Heart left ventricle (tissue), 13 donors: ENCODE measurements at regions not wholly inside any gene's neighbourhood (a gene's known extent, or its start where the extent isn't known, plus 50 kb on each side); places are given as distances from the start of the nearest gene placed in this dataset.

Source experiments
- POLR2A ChIP-seq, 2 donors: fragments of 450-650 bp; IDR thresholded peaks; one replicate each; pipeline ENCODE4 v1.6.1; 2017; ENCODE audit warnings: antibody characterized with exemption in 2 of 2, mild to moderate bottlenecking in 2 of 2, moderate library complexity in 2 of 2
- TF ChIP-seq, protein P1 (sequence below), 12 donors: fragments of 200-600 bp; sonication (generic) in 4 of 12; IDR thresholded peaks; one replicate each; pipeline versions ENCODE4 v1.5.0 to v1.8.0; 2018 to 2022; ENCODE audit warnings: antibody characterized with exemption in 12 of 12, mild to moderate bottlenecking in 5 of 12
- donor health status: ischemic (EF 13 %, LVEDD 7.1; RV severe dilation, severe dysfunction).
- donor health status: DM: no; HTN: yes; CAD: no.
- donor health status: DM: no; HTN: no; CAD: no.
- donor health status: ischemic (EF 25% LVEDD 6.9; RV normal size, moderate dysfunction).
- donor health status: ischemic (EF 25% LVEDD 5.7; RV mildly dilated, moderate dysfunction).
- donor health status: ischemic (EF 35%, LVEDD 5.7; RV mildly dilated, moderate dysfunction).
- donor health status: nonischemic (EF 11% LVEDD 7.7; RV severe dilation, severe dysfunction).
- donor health status: DM: yes; HTN: yes; CAD: no.
- donor health status: PGD.
- donor health status: ischemic (EF 29% LVEDD 5.4; RV normal size, mild dysfunction).
- donor health status: nonischemic (EF 23%, LVEDD 6.1; RV moderate dilation, normal function).

DNA sequence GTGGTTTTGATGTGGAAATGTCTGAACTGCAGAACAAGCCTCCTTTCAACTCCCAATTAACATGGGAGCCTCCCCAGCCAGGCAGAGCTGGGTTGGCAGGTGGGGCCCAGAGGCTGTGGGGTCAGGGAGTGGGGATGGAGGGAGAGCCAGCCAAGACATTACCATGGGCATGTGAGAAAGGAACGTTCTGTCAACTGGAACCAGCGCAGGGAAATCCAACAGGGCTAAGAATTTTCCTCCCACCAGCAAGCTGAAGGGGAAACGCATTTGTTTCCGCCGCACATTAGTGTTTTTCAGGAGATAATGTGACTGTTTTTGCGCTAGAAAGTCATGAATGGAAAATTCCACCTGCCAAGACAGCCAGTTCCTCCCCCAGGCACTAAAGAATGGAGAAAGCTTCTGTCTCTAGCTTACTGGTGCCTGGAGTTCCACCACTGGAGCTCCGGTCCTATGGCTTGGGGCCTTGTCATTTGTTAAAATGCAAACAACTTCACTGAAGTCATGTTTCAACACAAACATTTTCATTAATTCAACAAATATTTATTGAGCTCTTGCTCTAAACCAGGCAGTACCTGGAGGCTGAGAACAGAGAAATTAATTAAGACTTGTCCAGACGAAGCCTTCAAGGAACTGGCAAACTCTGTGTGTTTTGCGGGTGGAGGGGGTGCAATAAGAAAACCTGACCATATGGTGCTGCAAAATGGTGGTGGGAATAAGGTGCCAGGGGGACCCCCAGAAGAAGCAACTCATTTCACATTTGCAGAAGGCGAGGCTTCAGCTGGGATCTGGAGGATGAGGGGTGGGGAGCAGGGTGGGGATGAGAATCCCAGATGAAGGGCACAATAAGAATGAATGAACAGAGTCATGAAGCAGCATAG, 305.1 kb downstream of the MATN1 start:
- TF ChIP-seq, protein P1, sequence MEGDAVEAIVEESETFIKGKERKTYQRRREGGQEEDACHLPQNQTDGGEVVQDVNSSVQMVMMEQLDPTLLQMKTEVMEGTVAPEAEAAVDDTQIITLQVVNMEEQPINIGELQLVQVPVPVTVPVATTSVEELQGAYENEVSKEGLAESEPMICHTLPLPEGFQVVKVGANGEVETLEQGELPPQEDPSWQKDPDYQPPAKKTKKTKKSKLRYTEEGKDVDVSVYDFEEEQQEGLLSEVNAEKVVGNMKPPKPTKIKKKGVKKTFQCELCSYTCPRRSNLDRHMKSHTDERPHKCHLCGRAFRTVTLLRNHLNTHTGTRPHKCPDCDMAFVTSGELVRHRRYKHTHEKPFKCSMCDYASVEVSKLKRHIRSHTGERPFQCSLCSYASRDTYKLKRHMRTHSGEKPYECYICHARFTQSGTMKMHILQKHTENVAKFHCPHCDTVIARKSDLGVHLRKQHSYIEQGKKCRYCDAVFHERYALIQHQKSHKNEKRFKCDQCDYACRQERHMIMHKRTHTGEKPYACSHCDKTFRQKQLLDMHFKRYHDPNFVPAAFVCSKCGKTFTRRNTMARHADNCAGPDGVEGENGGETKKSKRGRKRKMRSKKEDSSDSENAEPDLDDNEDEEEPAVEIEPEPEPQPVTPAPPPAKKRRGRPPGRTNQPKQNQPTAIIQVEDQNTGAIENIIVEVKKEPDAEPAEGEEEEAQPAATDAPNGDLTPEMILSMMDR (IDR thresholded peaks at IDR 0.05), result no peak
- no peak for TF ChIP-seq POLR2A (IDR thresholded peaks at IDR 0.05)
